GM12878 (cell line): ENCODE measurements at regions not wholly inside any gene's neighbourhood (a gene's known extent, or its start where the extent isn't known, plus 50 kb on each side); places are given as distances from the start of the nearest gene placed in this dataset.

ENCODE experiments used
- EGR1 ChIP-seq, 2 experiments: IDR thresholded peaks; 1 replicate in 1 of 2; 2 replicates in 1 of 2; pipeline ENCODE4 v1.6.1; 2011 to 2012; ENCODE audit warnings: low read depth in 2 of 2, low read length in 2 of 2, borderline replicate concordance in 1 of 2, mild to moderate bottlenecking in 1 of 2, moderate library complexity in 1 of 2
- EP300 ChIP-seq, 2 experiments: fragments of 150-350 bp in 1 of 2; IDR thresholded peaks; 2 replicates each; pipeline ENCODE4 v1.6.1; 2011 to 2012; ENCODE audit warnings: low read depth in 2 of 2, low read length in 2 of 2, borderline replicate concordance in 1 of 2, improper control_type of control experiment in 1 of 2, inconsistent platforms in 1 of 2; ENCODE audit not compliant: control insufficient read depth in 1 of 2
- NR2C1 ChIP-seq: fragments of 450-650 bp; IDR thresholded peaks from 2 replicates; pipeline ENCODE4 v1.6.1; 2017; ENCODE audit warnings: antibody characterized with exemption, mild to moderate bottlenecking, moderate library complexity
- POLR2A ChIP-seq: IDR thresholded peaks from 2 replicates; pipeline ENCODE4 v1.6.1; 2011; ENCODE audit warnings: low read depth, mild to moderate bottlenecking, low read length
- RBBP5 ChIP-seq: fragments of 200-600 bp; sonication (generic); conservative IDR thresholded peaks from 2 replicates; pipeline ENCODE4 v1.6.1; 2016
- SP1 ChIP-seq: IDR thresholded peaks from one replicate; pipeline ENCODE4 v1.6.1; 2011; ENCODE audit warnings: low read depth, low read length
- TCF3 ChIP-seq: IDR thresholded peaks from 2 replicates; pipeline ENCODE4 v1.6.1; 2012; ENCODE audit warnings: low read depth, mild to moderate bottlenecking, low read length, borderline replicate concordance; ENCODE audit not compliant: insufficient read depth
- YY1 ChIP-seq: IDR thresholded peaks from 2 replicates; pipeline ENCODE4 v1.6.1; 2011; ENCODE audit warnings: low read depth, mild to moderate bottlenecking, low read length
- ZNF274 ChIP-seq: IDR thresholded peaks from one replicate; pipeline ENCODE4 v1.8.0; 2011; ENCODE audit not compliant: insufficient read length, insufficient read depth
- ZNF384 ChIP-seq: IDR thresholded peaks from 2 replicates; pipeline ENCODE4 v1.6.1; 2012; ENCODE audit warnings: low read depth, mild to moderate bottlenecking, low read length, improper control_type of control experiment, borderline replicate concordance
- TF ChIP-seq, protein P1 (sequence below), 3 experiments: IDR thresholded peaks in 2 of 3; conservative IDR thresholded peaks in 1 of 3; 2 replicates each; pipeline ENCODE4 v1.5.1; 2011; ENCODE audit warnings: low read depth in 3 of 3, low read length in 3 of 3, mild to moderate bottlenecking in 3 of 3, control low read depth in 2 of 3, moderate library complexity in 2 of 3, inconsistent platforms in 1 of 3, mixed read lengths in 1 of 3; ENCODE audit not compliant: control insufficient read depth in 2 of 3, insufficient read depth in 1 of 3; ENCODE audit errors: extremely low read depth in 1 of 3
- TF ChIP-seq, protein P2 (sequence below): IDR thresholded peaks from 2 replicates; pipeline ENCODE4 v1.6.1; 2011; ENCODE audit warnings: low read depth, low read length, improper control_type of control experiment, borderline replicate concordance

DNA sequence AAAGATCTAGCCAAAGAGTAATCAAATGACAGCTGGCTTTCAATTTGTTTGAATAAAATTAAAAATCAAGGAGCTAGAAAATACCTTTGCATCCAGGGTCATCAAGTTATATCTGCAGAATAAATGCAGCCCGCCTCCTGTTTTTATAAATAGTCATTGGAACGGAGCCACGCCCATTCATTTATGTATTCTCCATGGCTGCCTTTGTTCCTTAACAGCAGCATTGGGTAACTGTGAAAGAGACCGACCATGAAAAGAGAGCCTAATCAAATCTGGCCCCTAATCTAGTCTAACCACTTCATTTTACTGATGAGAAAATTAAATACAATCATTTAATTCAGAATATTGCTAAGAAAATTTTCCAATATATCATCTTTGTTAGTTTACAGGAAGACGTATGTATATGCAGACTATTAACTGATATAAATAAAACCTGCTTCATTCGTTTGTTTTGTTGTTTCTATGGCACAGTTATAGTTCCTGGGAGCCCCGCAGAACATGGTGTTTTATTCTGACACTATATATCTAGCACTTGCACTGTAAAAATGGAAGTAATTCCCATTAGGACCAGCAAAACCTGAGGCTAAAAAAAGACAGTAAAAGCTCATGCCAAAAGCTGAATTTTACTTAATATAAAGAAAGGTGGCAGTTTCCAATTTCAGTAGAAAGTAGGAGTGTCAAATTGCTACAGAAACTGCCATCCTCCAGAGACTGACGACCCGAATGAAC, 111.8 kb upstream of the PALMD start:
- TF ChIP-seq, protein P1, sequence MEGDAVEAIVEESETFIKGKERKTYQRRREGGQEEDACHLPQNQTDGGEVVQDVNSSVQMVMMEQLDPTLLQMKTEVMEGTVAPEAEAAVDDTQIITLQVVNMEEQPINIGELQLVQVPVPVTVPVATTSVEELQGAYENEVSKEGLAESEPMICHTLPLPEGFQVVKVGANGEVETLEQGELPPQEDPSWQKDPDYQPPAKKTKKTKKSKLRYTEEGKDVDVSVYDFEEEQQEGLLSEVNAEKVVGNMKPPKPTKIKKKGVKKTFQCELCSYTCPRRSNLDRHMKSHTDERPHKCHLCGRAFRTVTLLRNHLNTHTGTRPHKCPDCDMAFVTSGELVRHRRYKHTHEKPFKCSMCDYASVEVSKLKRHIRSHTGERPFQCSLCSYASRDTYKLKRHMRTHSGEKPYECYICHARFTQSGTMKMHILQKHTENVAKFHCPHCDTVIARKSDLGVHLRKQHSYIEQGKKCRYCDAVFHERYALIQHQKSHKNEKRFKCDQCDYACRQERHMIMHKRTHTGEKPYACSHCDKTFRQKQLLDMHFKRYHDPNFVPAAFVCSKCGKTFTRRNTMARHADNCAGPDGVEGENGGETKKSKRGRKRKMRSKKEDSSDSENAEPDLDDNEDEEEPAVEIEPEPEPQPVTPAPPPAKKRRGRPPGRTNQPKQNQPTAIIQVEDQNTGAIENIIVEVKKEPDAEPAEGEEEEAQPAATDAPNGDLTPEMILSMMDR (IDR thresholded peaks at IDR 0.05 in 2 of 3, conservative IDR thresholded peaks at IDR 0.05 in 1 of 3; ENCODE audit: control insufficient read depth in 2 of 3, extremely low read depth in 1 of 3, insufficient read depth in 1 of 3, low read depth in 3 of 3, low read length in 3 of 3), result no peak
- TF ChIP-seq ZNF384, result no peak
- TF ChIP-seq SP1, result no peak
- TF ChIP-seq NR2C1, result no peak
- TF ChIP-seq YY1, result no peak
- TF ChIP-seq POLR2A, result no peak
- TF ChIP-seq, protein P2, sequence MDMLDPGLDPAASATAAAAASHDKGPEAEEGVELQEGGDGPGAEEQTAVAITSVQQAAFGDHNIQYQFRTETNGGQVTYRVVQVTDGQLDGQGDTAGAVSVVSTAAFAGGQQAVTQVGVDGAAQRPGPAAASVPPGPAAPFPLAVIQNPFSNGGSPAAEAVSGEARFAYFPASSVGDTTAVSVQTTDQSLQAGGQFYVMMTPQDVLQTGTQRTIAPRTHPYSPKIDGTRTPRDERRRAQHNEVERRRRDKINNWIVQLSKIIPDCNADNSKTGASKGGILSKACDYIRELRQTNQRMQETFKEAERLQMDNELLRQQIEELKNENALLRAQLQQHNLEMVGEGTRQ, result no peak
- TF ChIP-seq ZNF274, result no peak
- no peak for TF ChIP-seq TCF3
- no peak for TF ChIP-seq EP300 (IDR thresholded peaks at IDR 0.05; ENCODE audit: borderline replicate concordance in 1 of 2, control insufficient read depth in 1 of 2, low read depth in 2 of 2, low read length in 2 of 2)
- TF ChIP-seq RBBP5, result no peak
- TF ChIP-seq EGR1 (IDR thresholded peaks at IDR 0.05; ENCODE audit: borderline replicate concordance in 1 of 2, low read depth in 2 of 2, low read length in 2 of 2), result no peak
